Smooth muscle cell (in vitro differentiated cells): ENCODE measurements at regions not wholly inside any gene's neighbourhood (a gene's known extent, or its start where the extent isn't known, plus 50 kb on each side); places are given as distances from the start of the nearest gene placed in this dataset.

ENCODE experiments used
- DNase-seq: peaks from one replicate; lab custom pipeline; 2025; ENCODE audit not compliant: unreplicated experiment; lab: John Stamatoyannopoulos, UW
- H2AFZ ChIP-seq: fragments of 200-600 bp; sonication (generic); 2 replicates; pipeline ENCODE4 v1.6.0; 2016; ENCODE audit warnings: antibody characterized with exemption, low read depth, mild to moderate bottlenecking
- H3F3A ChIP-seq: fragments of 200-600 bp; sonication (generic); 2 replicates; pipeline ENCODE4 v1.6.0; 2017; ENCODE audit warnings: antibody characterized with exemption, low read depth
- H3K27ac ChIP-seq: fragments of 200-600 bp; sonication (generic); 2 replicates; pipeline ENCODE4 v1.5.1; 2016; ENCODE audit warnings: low read depth, mild to moderate bottlenecking
- H3K27me3 ChIP-seq: fragments of 200-600 bp; sonication (generic); 2 replicates; pipeline ENCODE4 v1.6.1; 2016; ENCODE audit warnings: low read depth, mild to moderate bottlenecking
- H3K36me3 ChIP-seq: fragments of 200-600 bp; sonication (generic); 2 replicates; pipeline ENCODE4 v1.5.1; 2016; ENCODE audit warnings: low read depth
- H3K4me1 ChIP-seq: fragments of 200-600 bp; sonication (generic); 2 replicates; pipeline ENCODE4 v1.5.1; 2016; ENCODE audit warnings: low read depth
- H3K4me2 ChIP-seq: fragments of 200-600 bp; sonication (generic); 2 replicates; pipeline ENCODE4 v1.6.0; 2016; ENCODE audit warnings: mild to moderate bottlenecking
- H3K4me3 ChIP-seq: fragments of 200-600 bp; sonication (generic); 2 replicates; pipeline ENCODE4 v1.5.1; 2016; ENCODE audit warnings: mild to moderate bottlenecking
- H3K79me2 ChIP-seq: fragments of 200-600 bp; sonication (generic); 2 replicates; pipeline ENCODE4 v1.6.0; 2016; ENCODE audit warnings: low read depth, mild to moderate bottlenecking
- H3K9ac ChIP-seq: fragments of 200-600 bp; sonication (generic); 2 replicates; pipeline ENCODE4 v1.6.0; 2016; ENCODE audit warnings: low read depth
- H3K9me3 ChIP-seq: fragments of 200-600 bp; sonication (generic); replicated peaks from 2 replicates; pipeline ENCODE4 v1.5.1; 2016; ENCODE audit warnings: low read depth
- H4K20me1 ChIP-seq: fragments of 200-600 bp; sonication (generic); 2 replicates; pipeline ENCODE4 v1.6.0; 2016; ENCODE audit warnings: low read depth
- WGBS: methylation state at CpG from one replicate; pipeline ENCODE4 v1.1.7; 2016; ENCODE audit warnings: low lambda C conversion rate; 5-methylcytosine and 5-hydroxymethylcytosine counted together
- TF ChIP-seq, protein P1 (sequence below): fragments of 200-600 bp; sonication (generic); IDR thresholded peaks from 2 replicates; pipeline ENCODE4 v1.5.1; 2017; ENCODE audit warnings: borderline replicate concordance, mild to moderate bottlenecking, antibody characterized with exemption; ENCODE audit not compliant: insufficient read depth, poor library complexity, severe bottlenecking

DNA sequence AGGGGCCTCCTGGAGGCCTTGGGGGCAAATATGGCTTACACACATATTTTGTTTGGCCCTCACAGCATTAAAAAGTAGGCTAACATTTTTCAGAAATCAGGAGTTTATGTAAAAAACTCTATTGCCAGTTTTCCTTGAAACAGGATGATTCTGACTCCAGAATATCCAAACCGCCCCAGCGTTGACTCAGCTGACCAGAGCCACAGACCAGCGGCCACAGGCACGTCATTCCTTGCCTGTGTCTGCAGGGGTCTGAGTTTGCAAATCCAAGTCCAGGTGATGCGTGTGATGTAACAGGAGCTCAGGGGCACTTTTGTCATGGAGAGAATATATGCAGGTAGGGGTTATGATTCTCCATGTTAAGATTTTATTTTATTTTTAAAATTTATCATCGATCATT, 79.4 kb upstream of the ALKAL2 start:
- Histone ChIP-seq H3K9me3 (peaks cover 6% of the 10 kb centered on the region), H3K27me3 (no peaks in the 10 kb centered on the region), H3K4me2 (no peak overlapping the region), H3K79me2 (no peaks in the 10 kb centered on the region), H3K27ac (no peak overlapping the region), H3K4me1 (no peaks in the 10 kb centered on the region), H4K20me1 (no peaks in the 10 kb centered on the region), H3F3A (no peaks in the 10 kb centered on the region), H3K36me3 (no peaks in the 10 kb centered on the region), H2AFZ (no peak overlapping the region), H3K4me3 (no peak overlapping the region), H3K9ac (no peak overlapping the region)
- no peak for DNase-seq
- WGBS, result 82% methylated on average over 6 of the region's 6 CpGs
- TF ChIP-seq, protein P1, sequence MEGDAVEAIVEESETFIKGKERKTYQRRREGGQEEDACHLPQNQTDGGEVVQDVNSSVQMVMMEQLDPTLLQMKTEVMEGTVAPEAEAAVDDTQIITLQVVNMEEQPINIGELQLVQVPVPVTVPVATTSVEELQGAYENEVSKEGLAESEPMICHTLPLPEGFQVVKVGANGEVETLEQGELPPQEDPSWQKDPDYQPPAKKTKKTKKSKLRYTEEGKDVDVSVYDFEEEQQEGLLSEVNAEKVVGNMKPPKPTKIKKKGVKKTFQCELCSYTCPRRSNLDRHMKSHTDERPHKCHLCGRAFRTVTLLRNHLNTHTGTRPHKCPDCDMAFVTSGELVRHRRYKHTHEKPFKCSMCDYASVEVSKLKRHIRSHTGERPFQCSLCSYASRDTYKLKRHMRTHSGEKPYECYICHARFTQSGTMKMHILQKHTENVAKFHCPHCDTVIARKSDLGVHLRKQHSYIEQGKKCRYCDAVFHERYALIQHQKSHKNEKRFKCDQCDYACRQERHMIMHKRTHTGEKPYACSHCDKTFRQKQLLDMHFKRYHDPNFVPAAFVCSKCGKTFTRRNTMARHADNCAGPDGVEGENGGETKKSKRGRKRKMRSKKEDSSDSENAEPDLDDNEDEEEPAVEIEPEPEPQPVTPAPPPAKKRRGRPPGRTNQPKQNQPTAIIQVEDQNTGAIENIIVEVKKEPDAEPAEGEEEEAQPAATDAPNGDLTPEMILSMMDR, result no peak

DNA sequence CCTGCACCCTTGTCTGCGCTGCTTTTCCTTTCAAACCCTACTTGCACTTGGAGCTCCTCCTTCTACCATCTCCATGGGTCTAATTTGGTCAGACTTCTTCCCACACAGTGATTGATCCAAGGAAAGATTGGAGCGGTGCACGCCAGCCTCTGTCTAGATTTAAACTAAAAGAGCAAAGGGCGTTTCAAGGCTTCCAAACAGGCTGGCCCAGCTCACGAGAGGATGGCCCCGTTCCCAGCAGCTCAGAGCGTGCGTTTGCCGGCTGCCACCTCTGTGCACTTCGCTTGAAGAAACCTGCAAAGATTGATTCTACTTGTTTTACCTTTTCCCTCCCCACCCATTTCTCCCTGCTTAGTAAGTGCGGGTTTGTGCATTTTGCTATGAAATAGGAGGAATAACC, 78.8 kb upstream of the ALKAL2 start:
- Histone ChIP-seq H3F3A (no peaks in the 10 kb centered on the region), H3K4me2 (no peak overlapping the region), H3K4me1 (no peaks in the 10 kb centered on the region), H2AFZ (no peak overlapping the region), H3K79me2 (no peaks in the 10 kb centered on the region), H3K9me3 (peaks cover 6% of the 10 kb centered on the region), H3K27me3 (no peaks in the 10 kb centered on the region), H3K27ac (no peak overlapping the region), H3K4me3 (no peak overlapping the region), H3K36me3 (no peaks in the 10 kb centered on the region), H4K20me1 (no peaks in the 10 kb centered on the region), H3K9ac (no peak overlapping the region)
- 90% methylated on average over 11 of the region's 11 CpGs for WGBS
- TF ChIP-seq, protein P1, result no peak
- DNase-seq, result no peak

DNA sequence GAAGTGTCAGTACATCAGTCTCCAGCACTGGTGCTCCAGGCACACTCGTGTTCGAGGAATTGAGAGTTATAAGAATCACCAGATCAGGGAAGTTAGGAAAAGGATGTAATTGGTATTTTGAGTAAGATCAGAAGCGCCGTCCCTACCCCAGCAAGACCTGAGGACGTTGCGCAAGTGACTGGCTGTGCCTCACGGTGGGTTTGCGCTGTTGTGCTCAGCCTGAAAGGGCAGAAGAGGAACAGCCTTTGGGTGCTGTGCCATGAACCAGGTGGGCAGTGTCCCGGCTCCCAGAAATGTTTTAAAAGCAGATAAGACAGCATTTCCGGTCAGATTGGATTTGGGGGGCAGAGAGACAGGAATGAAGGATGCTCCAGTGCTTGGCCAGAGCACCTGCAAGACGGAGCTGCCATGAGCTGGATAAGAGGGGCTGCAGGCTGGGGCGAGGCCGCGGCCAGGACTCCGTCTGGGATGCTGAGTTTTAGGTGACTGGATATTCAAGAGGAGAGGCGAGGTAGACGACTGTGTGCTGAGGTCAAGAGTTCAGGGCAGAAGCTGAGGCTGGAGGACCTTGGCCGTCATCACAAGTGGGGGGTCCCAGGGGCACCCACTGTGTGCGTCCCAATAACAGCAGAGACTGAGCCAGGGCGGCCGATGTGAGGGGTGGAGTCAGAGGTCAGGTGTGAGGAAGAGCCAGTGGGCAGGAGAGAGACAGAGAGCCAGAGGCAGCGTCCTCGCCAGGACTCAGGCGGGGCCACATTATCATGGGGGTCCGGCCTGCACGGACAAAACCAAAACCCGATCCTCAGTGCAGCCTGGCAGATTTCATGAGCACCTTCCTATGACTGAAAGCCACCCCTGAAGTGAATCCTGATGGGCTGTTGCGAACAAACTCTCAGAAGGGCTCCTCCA, 77.7 kb upstream of the ALKAL2 start:
- H3K36me3 ChIP-seq, result no peaks in the 10 kb centered on the region
- H3K27me3 ChIP-seq, result no peaks in the 10 kb centered on the region
- H3K9ac ChIP-seq, result no peak overlapping the region
- TF ChIP-seq, protein P1, result no peak
- no peak overlapping the region for H3K4me2 ChIP-seq
- H3K27ac ChIP-seq, result no peak overlapping the region
- H4K20me1 ChIP-seq, result no peaks in the 10 kb centered on the region
- H3K4me3 ChIP-seq, result no peak overlapping the region
- peaks cover 6% of the 10 kb centered on the region for H3K9me3 ChIP-seq
- H2AFZ ChIP-seq, result no peak overlapping the region
- H3F3A ChIP-seq, result no peaks in the 10 kb centered on the region
- no peak for DNase-seq
- no peaks in the 10 kb centered on the region for H3K79me2 ChIP-seq
- WGBS, result 94% methylated on average over 28 of the region's 28 CpGs
- H3K4me1 ChIP-seq, result no peaks in the 10 kb centered on the region

DNA sequence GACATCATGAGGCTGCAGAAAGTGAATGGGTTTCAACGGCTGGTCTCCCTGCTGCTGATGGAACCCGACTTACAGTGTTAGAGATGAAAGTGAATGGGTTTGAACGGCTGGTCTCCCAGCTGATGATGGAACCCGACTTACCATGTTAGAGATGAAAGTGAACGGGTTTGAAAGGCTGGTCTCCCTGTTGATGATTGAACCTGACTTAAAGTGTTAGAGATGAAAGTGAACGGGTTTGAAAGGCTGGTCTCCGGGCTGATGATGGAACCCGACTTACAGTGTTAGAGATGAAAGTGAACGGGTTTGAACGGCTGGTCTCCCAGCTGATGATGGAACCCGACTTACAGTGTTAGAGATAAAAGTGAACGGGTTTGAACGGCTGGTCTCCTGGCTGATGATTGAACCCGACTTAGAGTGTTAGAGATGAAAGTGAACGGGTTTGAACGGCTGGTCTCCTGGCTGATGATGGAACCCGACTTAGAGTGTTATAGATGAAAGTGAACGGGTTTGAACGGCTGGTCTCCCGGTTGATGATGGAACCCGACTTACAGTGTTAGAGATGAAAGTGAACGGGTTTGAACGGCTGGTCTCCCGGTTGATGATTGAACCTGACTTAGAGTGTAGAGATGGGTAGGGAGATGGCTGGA, 76.1 kb upstream of the ALKAL2 start:
- 89% methylated on average over 24 of the region's 24 CpGs for WGBS
- TF ChIP-seq, protein P1, result no peak
- no peak for DNase-seq

More for the DNA sequence above, 76.1 kb upstream of the ALKAL2 start:
- H3K9ac ChIP-seq, result no peak overlapping the region
- H3K4me1 ChIP-seq, result no peaks in the 10 kb centered on the region
- H3K27me3 ChIP-seq, result no peaks in the 10 kb centered on the region
- no peak overlapping the region for H3K4me3 ChIP-seq
- H2AFZ ChIP-seq, result no peak overlapping the region
- no peaks in the 10 kb centered on the region for H3F3A ChIP-seq
- no peaks in the 10 kb centered on the region for H3K36me3 ChIP-seq
- H3K27ac ChIP-seq, result no peak overlapping the region
- H3K4me2 ChIP-seq, result no peak overlapping the region
- H3K79me2 ChIP-seq, result no peaks in the 10 kb centered on the region
- H4K20me1 ChIP-seq, result no peaks in the 10 kb centered on the region
- H3K9me3 ChIP-seq, result peaks cover 6% of the 10 kb centered on the region
